H1 (cell line): ENCODE measurements at regions not wholly inside any gene's neighbourhood (a gene's known extent, or its start where the extent isn't known, plus 50 kb on each side); places are given as distances from the start of the nearest gene placed in this dataset.

Source experiments
- FOSL1 ChIP-seq: IDR thresholded peaks from 2 replicates; pipeline ENCODE4 v1.6.1; 2011; ENCODE audit warnings: mild to moderate bottlenecking, low read depth, low read length, moderate library complexity; ENCODE audit not compliant: insufficient read depth
- HDAC2 ChIP-seq, 2 experiments: fragments of 300-600 bp in 1 of 2; sonication (generic) in 1 of 2; IDR thresholded peaks; 2 replicates each; pipeline ENCODE4 v1.6.1; 2011 to 2012; ENCODE audit warnings: low read depth in 2 of 2, low read length in 2 of 2, mild to moderate bottlenecking in 2 of 2, moderate library complexity in 2 of 2, borderline replicate concordance in 1 of 2, inconsistent platforms in 1 of 2
- TF ChIP-seq, protein P1 (sequence below): fragments of 300-600 bp; sonication (generic); IDR thresholded peaks from 2 replicates; pipeline ENCODE4 v1.7.1; 2012; ENCODE audit warnings: low read length, moderate library complexity, mild to moderate bottlenecking, inconsistent platforms; ENCODE audit not compliant: insufficient replicate concordance

- TF ChIP-seq HDAC2 (IDR thresholded peaks at IDR 0.05; ENCODE audit: borderline replicate concordance in 1 of 2, low read depth in 2 of 2, low read length in 2 of 2) = no peak
- TF ChIP-seq FOSL1 = no peak
- TF ChIP-seq, protein P1, sequence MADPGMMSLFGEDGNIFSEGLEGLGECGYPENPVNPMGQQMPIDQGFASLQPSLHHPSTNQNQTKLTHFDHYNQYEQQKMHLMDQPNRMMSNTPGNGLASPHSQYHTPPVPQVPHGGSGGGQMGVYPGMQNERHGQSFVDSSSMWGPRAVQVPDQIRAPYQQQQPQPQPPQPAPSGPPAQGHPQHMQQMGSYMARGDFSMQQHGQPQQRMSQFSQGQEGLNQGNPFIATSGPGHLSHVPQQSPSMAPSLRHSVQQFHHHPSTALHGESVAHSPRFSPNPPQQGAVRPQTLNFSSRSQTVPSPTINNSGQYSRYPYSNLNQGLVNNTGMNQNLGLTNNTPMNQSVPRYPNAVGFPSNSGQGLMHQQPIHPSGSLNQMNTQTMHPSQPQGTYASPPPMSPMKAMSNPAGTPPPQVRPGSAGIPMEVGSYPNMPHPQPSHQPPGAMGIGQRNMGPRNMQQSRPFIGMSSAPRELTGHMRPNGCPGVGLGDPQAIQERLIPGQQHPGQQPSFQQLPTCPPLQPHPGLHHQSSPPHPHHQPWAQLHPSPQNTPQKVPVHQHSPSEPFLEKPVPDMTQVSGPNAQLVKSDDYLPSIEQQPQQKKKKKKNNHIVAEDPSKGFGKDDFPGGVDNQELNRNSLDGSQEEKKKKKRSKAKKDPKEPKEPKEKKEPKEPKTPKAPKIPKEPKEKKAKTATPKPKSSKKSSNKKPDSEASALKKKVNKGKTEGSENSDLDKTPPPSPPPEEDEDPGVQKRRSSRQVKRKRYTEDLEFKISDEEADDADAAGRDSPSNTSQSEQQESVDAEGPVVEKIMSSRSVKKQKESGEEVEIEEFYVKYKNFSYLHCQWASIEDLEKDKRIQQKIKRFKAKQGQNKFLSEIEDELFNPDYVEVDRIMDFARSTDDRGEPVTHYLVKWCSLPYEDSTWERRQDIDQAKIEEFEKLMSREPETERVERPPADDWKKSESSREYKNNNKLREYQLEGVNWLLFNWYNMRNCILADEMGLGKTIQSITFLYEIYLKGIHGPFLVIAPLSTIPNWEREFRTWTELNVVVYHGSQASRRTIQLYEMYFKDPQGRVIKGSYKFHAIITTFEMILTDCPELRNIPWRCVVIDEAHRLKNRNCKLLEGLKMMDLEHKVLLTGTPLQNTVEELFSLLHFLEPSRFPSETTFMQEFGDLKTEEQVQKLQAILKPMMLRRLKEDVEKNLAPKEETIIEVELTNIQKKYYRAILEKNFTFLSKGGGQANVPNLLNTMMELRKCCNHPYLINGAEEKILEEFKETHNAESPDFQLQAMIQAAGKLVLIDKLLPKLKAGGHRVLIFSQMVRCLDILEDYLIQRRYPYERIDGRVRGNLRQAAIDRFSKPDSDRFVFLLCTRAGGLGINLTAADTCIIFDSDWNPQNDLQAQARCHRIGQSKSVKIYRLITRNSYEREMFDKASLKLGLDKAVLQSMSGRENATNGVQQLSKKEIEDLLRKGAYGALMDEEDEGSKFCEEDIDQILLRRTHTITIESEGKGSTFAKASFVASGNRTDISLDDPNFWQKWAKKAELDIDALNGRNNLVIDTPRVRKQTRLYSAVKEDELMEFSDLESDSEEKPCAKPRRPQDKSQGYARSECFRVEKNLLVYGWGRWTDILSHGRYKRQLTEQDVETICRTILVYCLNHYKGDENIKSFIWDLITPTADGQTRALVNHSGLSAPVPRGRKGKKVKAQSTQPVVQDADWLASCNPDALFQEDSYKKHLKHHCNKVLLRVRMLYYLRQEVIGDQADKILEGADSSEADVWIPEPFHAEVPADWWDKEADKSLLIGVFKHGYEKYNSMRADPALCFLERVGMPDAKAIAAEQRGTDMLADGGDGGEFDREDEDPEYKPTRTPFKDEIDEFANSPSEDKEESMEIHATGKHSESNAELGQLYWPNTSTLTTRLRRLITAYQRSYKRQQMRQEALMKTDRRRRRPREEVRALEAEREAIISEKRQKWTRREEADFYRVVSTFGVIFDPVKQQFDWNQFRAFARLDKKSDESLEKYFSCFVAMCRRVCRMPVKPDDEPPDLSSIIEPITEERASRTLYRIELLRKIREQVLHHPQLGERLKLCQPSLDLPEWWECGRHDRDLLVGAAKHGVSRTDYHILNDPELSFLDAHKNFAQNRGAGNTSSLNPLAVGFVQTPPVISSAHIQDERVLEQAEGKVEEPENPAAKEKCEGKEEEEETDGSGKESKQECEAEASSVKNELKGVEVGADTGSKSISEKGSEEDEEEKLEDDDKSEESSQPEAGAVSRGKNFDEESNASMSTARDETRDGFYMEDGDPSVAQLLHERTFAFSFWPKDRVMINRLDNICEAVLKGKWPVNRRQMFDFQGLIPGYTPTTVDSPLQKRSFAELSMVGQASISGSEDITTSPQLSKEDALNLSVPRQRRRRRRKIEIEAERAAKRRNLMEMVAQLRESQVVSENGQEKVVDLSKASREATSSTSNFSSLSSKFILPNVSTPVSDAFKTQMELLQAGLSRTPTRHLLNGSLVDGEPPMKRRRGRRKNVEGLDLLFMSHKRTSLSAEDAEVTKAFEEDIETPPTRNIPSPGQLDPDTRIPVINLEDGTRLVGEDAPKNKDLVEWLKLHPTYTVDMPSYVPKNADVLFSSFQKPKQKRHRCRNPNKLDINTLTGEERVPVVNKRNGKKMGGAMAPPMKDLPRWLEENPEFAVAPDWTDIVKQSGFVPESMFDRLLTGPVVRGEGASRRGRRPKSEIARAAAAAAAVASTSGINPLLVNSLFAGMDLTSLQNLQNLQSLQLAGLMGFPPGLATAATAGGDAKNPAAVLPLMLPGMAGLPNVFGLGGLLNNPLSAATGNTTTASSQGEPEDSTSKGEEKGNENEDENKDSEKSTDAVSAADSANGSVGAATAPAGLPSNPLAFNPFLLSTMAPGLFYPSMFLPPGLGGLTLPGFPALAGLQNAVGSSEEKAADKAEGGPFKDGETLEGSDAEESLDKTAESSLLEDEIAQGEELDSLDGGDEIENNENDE = no peak
- TF ChIP-seq, all 59 proteins: peak for 0
These were observed 921.0 kb downstream of the GATA3 start (continued) for GRCh38 chr10:8975535-8975934.
